Liver (tissue), 8 donors: ENCODE measurements at regions not wholly inside any gene's neighbourhood (a gene's known extent, or its start where the extent isn't known, plus 50 kb on each side); places are given as distances from the start of the nearest gene placed in this dataset.

ENCODE experiments used
- DNase-seq: peaks from one replicate; pipeline ENCODE4 v3.0.0-alpha.2; 2017; ENCODE audit warnings: low spot score
- H3K27ac ChIP-seq, 2 donors: one replicate each; pipeline ENCODE4 v1.7.0; 2013; ENCODE audit warnings: inconsistent platforms in 2 of 2, low read length in 2 of 2, control low read depth in 1 of 2, low read depth in 1 of 2, mild to moderate bottlenecking in 1 of 2
- H3K27me3 ChIP-seq, 4 donors: one replicate each; pipeline versions ENCODE4 v1.6.1 to v1.7.0; 2013; ENCODE audit warnings: low read length in 3 of 4, inconsistent platforms in 1 of 4, mild to moderate bottlenecking in 1 of 4, moderate library complexity in 1 of 4; ENCODE audit not compliant: control insufficient read depth in 4 of 4, insufficient read depth in 4 of 4
- H3K36me3 ChIP-seq, 4 donors: one replicate each; pipeline versions ENCODE4 v1.6.1 to v1.7.0; 2013; ENCODE audit warnings: low read length in 3 of 4, mild to moderate bottlenecking in 3 of 4, low read depth in 1 of 4, moderate library complexity in 1 of 4; ENCODE audit not compliant: control insufficient read depth in 4 of 4, insufficient read depth in 3 of 4
- H3K4me1 ChIP-seq, 4 donors: one replicate each; pipeline versions ENCODE4 v1.6.1 to v1.7.0; 2013; ENCODE audit warnings: low read length in 3 of 4, mild to moderate bottlenecking in 3 of 4, moderate library complexity in 1 of 4; ENCODE audit not compliant: control insufficient read depth in 4 of 4, insufficient read depth in 4 of 4
- H3K4me3 ChIP-seq, 3 donors: one replicate each; pipeline versions ENCODE4 v1.6.1 to v1.7.0; 2013; ENCODE audit warnings: low read length in 3 of 3, control low read depth in 1 of 3, low read depth in 1 of 3, mild to moderate bottlenecking in 1 of 3
- H3K9ac ChIP-seq, 2 donors: one replicate each; pipeline ENCODE4 v1.7.0; 2013; ENCODE audit warnings: low read length in 2 of 2, mild to moderate bottlenecking in 2 of 2, moderate library complexity in 2 of 2, control low read depth in 1 of 2, low read depth in 1 of 2
- H3K9me3 ChIP-seq, 4 donors: one replicate each; pipeline versions ENCODE4 v1.6.1 to v1.7.0; 2013; ENCODE audit warnings: low read length in 3 of 4; ENCODE audit not compliant: control insufficient read depth in 4 of 4
- CTCF ChIP-seq: fragments of 150-350 bp; IDR thresholded peaks from 2 replicates; pipeline ENCODE4 v1.5.1; 2017; ENCODE audit warnings: improper control_type of control experiment, low read depth, low read length; ENCODE audit not compliant: missing input control
- FOXA1 ChIP-seq: IDR thresholded peaks from 2 replicates; pipeline ENCODE4 v1.6.1; 2016; ENCODE audit warnings: antibody characterized with exemption
- FOXA2 ChIP-seq: IDR thresholded peaks from 2 replicates; pipeline ENCODE4 v1.6.1; 2016; ENCODE audit warnings: antibody characterized with exemption
- GABPA ChIP-seq, 2 donors: IDR thresholded peaks in 1 of 2; conservative IDR thresholded peaks in 1 of 2; 2 replicates each; pipeline ENCODE4 v1.6.1; 2016; ENCODE audit warnings: antibody characterized with exemption in 2 of 2, mild to moderate bottlenecking in 1 of 2, moderate library complexity in 1 of 2
- HNF4A ChIP-seq, 2 donors: conservative IDR thresholded peaks; 2 replicates each; pipeline ENCODE4 v1.6.1; 2016; ENCODE audit warnings: antibody characterized with exemption in 2 of 2, mild to moderate bottlenecking in 2 of 2
- HNF4G ChIP-seq: IDR thresholded peaks from 2 replicates; pipeline ENCODE4 v1.6.1; 2016; ENCODE audit warnings: antibody characterized with exemption
- JUND ChIP-seq, 2 donors: IDR thresholded peaks; 2 replicates each; pipeline ENCODE4 v1.6.1; 2016; ENCODE audit warnings: antibody characterized with exemption in 2 of 2
- NR2F2 ChIP-seq: IDR thresholded peaks from 2 replicates; pipeline ENCODE4 v1.6.1; 2016; ENCODE audit warnings: antibody characterized with exemption
- RAD21 ChIP-seq, 2 donors: IDR thresholded peaks; 2 replicates each; pipeline ENCODE4 v1.6.1; 2016; ENCODE audit warnings: antibody characterized with exemption in 2 of 2, mild to moderate bottlenecking in 2 of 2
- SP1 ChIP-seq: IDR thresholded peaks from 2 replicates; pipeline ENCODE4 v1.6.1; 2018; ENCODE audit warnings: antibody characterized with exemption, mild to moderate bottlenecking
- TAF1 ChIP-seq: conservative IDR thresholded peaks from 2 replicates; pipeline ENCODE4 v1.6.1; 2016; ENCODE audit warnings: antibody characterized with exemption, mild to moderate bottlenecking
- ZBTB33 ChIP-seq: IDR thresholded peaks from 2 replicates; pipeline ENCODE4 v1.6.1; 2016; ENCODE audit warnings: antibody characterized with exemption
- WGBS: extraction: QIAGEN DNeasy Blood & Tissue Kit; methylation state at CpG from one replicate; pipeline ENCODE4 v1.1.7; 2013; 5-methylcytosine and 5-hydroxymethylcytosine counted together
- TF ChIP-seq, protein P1 (sequence below): IDR thresholded peaks from 2 replicates; pipeline ENCODE4 v1.6.1; 2016; ENCODE audit warnings: antibody characterized with exemption, mild to moderate bottlenecking
- TF ChIP-seq, protein P2 (sequence below): IDR thresholded peaks from 2 replicates; pipeline ENCODE4 v1.6.1; 2016; ENCODE audit warnings: antibody characterized with exemption
- donor health status: healthy.
- donor health status: healthy.
- donor health status: healthy.
- donor health status: healthy.
- donor health status: healthy.

DNA sequence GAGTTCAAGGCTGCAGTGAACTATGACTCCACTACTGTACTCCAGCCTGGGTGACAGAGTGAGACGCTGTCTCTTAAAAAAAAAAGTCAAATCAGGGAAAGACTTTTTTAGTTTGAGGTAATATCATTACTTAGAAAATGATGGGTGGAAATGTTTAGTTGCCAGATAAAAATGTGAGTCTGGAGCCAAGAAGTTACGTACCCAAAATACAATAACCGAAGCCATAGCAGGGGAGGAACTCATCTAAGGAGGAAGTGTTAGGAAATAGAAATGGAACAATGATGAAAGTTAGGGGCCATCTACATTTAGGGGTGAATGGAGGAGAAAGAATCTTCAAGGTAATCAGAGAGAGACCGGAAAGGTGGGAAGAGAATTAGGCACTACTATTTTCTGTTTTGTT is 98.8 kb downstream of the DACT1 start:
- Histone ChIP-seq H3K9me3 (no peaks in the 10 kb centered on the region), H3K9ac (no peak overlapping the region), H3K4me3 (no peak overlapping the region), H3K36me3 (no peaks in the 10 kb centered on the region), H3K27me3 (peaks cover 0 to 3% (median 0%) of the 10 kb centered on the region in 4 donors), H3K27ac (no peak overlapping the region), H3K4me1 (no peaks in the 10 kb centered on the region)
- no peak for DNase-seq
- WGBS = 82% methylated on average over 4 of the region's 4 CpGs
- no peak for TF ChIP-seq HNF4G
- no peak for TF ChIP-seq TAF1
- no peak for TF ChIP-seq GABPA (IDR thresholded peaks at IDR 0.05 in 1 of 2, conservative IDR thresholded peaks at IDR 0.05 in 1 of 2)
- TF ChIP-seq SP1 = no peak
- TF ChIP-seq HNF4A (conservative IDR thresholded peaks at IDR 0.05) = no peak
- TF ChIP-seq FOXA2 = no peak
- TF ChIP-seq NR2F2 = no peak
- TF ChIP-seq, protein P1, sequence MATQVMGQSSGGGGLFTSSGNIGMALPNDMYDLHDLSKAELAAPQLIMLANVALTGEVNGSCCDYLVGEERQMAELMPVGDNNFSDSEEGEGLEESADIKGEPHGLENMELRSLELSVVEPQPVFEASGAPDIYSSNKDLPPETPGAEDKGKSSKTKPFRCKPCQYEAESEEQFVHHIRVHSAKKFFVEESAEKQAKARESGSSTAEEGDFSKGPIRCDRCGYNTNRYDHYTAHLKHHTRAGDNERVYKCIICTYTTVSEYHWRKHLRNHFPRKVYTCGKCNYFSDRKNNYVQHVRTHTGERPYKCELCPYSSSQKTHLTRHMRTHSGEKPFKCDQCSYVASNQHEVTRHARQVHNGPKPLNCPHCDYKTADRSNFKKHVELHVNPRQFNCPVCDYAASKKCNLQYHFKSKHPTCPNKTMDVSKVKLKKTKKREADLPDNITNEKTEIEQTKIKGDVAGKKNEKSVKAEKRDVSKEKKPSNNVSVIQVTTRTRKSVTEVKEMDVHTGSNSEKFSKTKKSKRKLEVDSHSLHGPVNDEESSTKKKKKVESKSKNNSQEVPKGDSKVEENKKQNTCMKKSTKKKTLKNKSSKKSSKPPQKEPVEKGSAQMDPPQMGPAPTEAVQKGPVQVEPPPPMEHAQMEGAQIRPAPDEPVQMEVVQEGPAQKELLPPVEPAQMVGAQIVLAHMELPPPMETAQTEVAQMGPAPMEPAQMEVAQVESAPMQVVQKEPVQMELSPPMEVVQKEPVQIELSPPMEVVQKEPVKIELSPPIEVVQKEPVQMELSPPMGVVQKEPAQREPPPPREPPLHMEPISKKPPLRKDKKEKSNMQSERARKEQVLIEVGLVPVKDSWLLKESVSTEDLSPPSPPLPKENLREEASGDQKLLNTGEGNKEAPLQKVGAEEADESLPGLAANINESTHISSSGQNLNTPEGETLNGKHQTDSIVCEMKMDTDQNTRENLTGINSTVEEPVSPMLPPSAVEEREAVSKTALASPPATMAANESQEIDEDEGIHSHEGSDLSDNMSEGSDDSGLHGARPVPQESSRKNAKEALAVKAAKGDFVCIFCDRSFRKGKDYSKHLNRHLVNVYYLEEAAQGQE = no peak
- TF ChIP-seq RAD21 (IDR thresholded peaks at IDR 0.05) = no peak
- TF ChIP-seq FOXA1 = no peak
- TF ChIP-seq CTCF = no peak
- no peak for TF ChIP-seq ZBTB33
- no peak for TF ChIP-seq JUND (IDR thresholded peaks at IDR 0.05)
- TF ChIP-seq, protein P2, sequence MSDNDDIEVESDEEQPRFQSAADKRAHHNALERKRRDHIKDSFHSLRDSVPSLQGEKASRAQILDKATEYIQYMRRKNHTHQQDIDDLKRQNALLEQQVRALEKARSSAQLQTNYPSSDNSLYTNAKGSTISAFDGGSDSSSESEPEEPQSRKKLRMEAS = no peak

- Histone ChIP-seq H3K4me3 (no peak overlapping the region), H3K36me3 (no peaks in the 10 kb centered on the region), H3K4me1 (no peaks in the 10 kb centered on the region), H3K9me3 (no peaks in the 10 kb centered on the region), H3K9ac (no peak overlapping the region), H3K27ac (no peak overlapping the region), H3K27me3 (peaks cover 0 to 3% (median 0%) of the 10 kb centered on the region in 4 donors)
- TF ChIP-seq HNF4A (conservative IDR thresholded peaks at IDR 0.05) = no peak
- TF ChIP-seq JUND (IDR thresholded peaks at IDR 0.05) = no peak
- no peak for TF ChIP-seq ZBTB33
- DNase-seq = no peak
- 90% methylated on average over 5 of the region's 5 CpGs for WGBS
Observed at GRCh38 chr14:58737511-58737910, 99.7 kb downstream of the DACT1 start.
